ENCODE measurements at regions not wholly inside any gene's neighbourhood (a gene's known extent, or its start where the extent isn't known, plus 50 kb on each side); places are given as distances from the start of the nearest gene placed in this dataset.
"Not testable (repeated sequence)": the region's sequence is repeated elsewhere in the genome, so short reads cannot be mapped to it uniquely, and the experiment has no call there.

- no peak for DNase-seq
These were observed 89.8 kb downstream of the RHOU start for GRCh38 chr1:228825041-228825440.

GRCh38 chr1:228825840-228826484 is 90.7 kb downstream of the RHOU start:
- no peak for DNase-seq

GRCh38 chr1:228827019-228827418 is 91.7 kb downstream of the RHOU start:
- no peak for DNase-seq

- no peak for DNase-seq
These were observed 92.9 kb downstream of the RHOU start for GRCh38 chr1:228828151-228828550.

- no peak for DNase-seq
These were observed 95.1 kb downstream of the RHOU start for GRCh38 chr1:228830185-228830953.

- no peak for DNase-seq
These were observed 95.7 kb downstream of the RHOU start for GRCh38 chr1:228830954-228831481.

GRCh38 chr1:228833911-228834688 is 98.8 kb downstream of the RHOU start:
- DNase-seq: no peak

- no peak for DNase-seq
These were observed 100.2 kb downstream of the RHOU start for GRCh38 chr1:228835456-228835855.

GRCh38 chr1:228835911-228836310 is 100.6 kb downstream of the RHOU start:
- no peak for DNase-seq

GRCh38 chr1:228836427-228836826 is 101.1 kb downstream of the RHOU start:
- DNase-seq: no peak

GRCh38 chr1:228837032-228837431 is 101.8 kb downstream of the RHOU start:
- no peak for DNase-seq

GRCh38 chr1:228837817-228838716 is 102.8 kb downstream of the RHOU start:
- DNase-seq: peak; percentile 79 to 84

GRCh38 chr1:228838717-228839500 is 103.6 kb downstream of the RHOU start:
- DNase-seq: no peak

GRCh38 chr1:228839656-228840055 is 104.4 kb downstream of the RHOU start:
- DNase-seq: no peak

GRCh38 chr1:228841632-228842031 is 106.4 kb downstream of the RHOU start:
- DNase-seq: no peak

GRCh38 chr1:228842094-228842775 is 107.0 kb downstream of the RHOU start:
- DNase-seq: no peak

- no peak for DNase-seq
These were observed 109.8 kb downstream of the RHOU start for GRCh38 chr1:228845101-228845500.

- DNase-seq: no peak
These were observed 111.7 kb downstream of the RHOU start for GRCh38 chr1:228846952-228847351.

GRCh38 chr1:228847451-228847850 is 112.2 kb downstream of the RHOU start:
- not testable (repeated sequence) for DNase-seq

- DNase-seq: no peak
These were observed 113.1 kb downstream of the RHOU start for GRCh38 chr1:228848406-228848805.

GRCh38 chr1:228849011-228849541 is 113.8 kb downstream of the RHOU start:
- DNase-seq: no peak

All from AML-193 (cell line).